Tibial nerve (tissue), 4 donors: ENCODE measurements at regions not wholly inside any gene's neighbourhood (a gene's known extent, or its start where the extent isn't known, plus 50 kb on each side); places are given as distances from the start of the nearest gene placed in this dataset.

Source experiments
- DNase-seq, 2 donors: peaks; one replicate each; pipeline ENCODE4 v3.0.0-alpha.2; 2019; ENCODE audit warnings: low spot score in 2 of 2
- H3K27ac ChIP-seq, 4 donors: fragments of 200-600 bp; sonication (generic) in 3 of 4; one replicate each; pipeline ENCODE4 v1.5.1; 2017 to 2019; ENCODE audit warnings: mild to moderate bottlenecking in 1 of 4
- H3K27me3 ChIP-seq, 2 donors: fragments of 200-600 bp; sonication (generic) in 1 of 2; one replicate each; pipeline versions ENCODE4 v1.5.1 to v1.6.0; 2017 to 2019
- H3K36me3 ChIP-seq, 3 donors: fragments of 200-600 bp; sonication (generic); one replicate each; pipeline ENCODE4 v1.5.1; 2018 to 2019
- H3K4me1 ChIP-seq, 4 donors: fragments of 200-600 bp; sonication (generic) in 3 of 4; one replicate each; pipeline ENCODE4 v1.5.1; 2017 to 2019
- H3K4me3 ChIP-seq, 4 donors: fragments of 200-600 bp; sonication (generic) in 3 of 4; one replicate each; pipeline ENCODE4 v1.5.1; 2017 to 2019; ENCODE audit warnings: mild to moderate bottlenecking in 1 of 4, moderate library complexity in 1 of 4
- H3K9me3 ChIP-seq, 4 donors: fragments of 200-600 bp; sonication (generic) in 3 of 4; one replicate each; pipeline ENCODE4 v1.5.1; 2017 to 2019
- CTCF ChIP-seq, 5 experiments: fragments of 200-600 bp in 3 of 5; fragments of 450-650 bp in 2 of 5; sonication (generic) in 3 of 5; IDR thresholded peaks; one replicate each; pipeline ENCODE4 v1.5.1; 2016 to 2019; ENCODE audit warnings: antibody characterized with exemption in 5 of 5, mild to moderate bottlenecking in 3 of 5, moderate library complexity in 2 of 5
- EP300 ChIP-seq, 2 donors: sonication (generic); formaldehyde crosslinking; IDR thresholded peaks; one replicate each; pipeline ENCODE4 v1.6.1; 2017; ENCODE audit warnings: antibody characterized with exemption in 2 of 2, mild to moderate bottlenecking in 1 of 2
- POLR2A ChIP-seq, 2 donors: fragments of 450-650 bp; IDR thresholded peaks; one replicate each; pipeline ENCODE4 v1.6.1; 2017; ENCODE audit warnings: antibody characterized with exemption in 2 of 2, mild to moderate bottlenecking in 2 of 2, moderate library complexity in 2 of 2
- WGBS, 2 donors: methylation state at CpG; one replicate each; pipeline ENCODE4 v1.1.5; 2018; 5-methylcytosine and 5-hydroxymethylcytosine counted together

GRCh38 chr13:75076476-75076875 lies 405.5 kb downstream of the TBC1D4 start:
- Histone ChIP-seq H3K27me3 (no peaks in the 10 kb centered on the region), H3K27ac (no peak overlapping the region), H3K4me1 (no peaks in the 10 kb centered on the region), H3K9me3 (no peaks in the 10 kb centered on the region), H3K36me3 (no peaks in the 10 kb centered on the region), H3K4me3 (no peak overlapping the region)
- TF ChIP-seq EP300 (IDR thresholded peaks at IDR 0.05) (no peak), POLR2A (IDR thresholded peaks at IDR 0.05) (no peak), CTCF (IDR thresholded peaks at IDR 0.05) (no peak)
- no peak for DNase-seq

- TF ChIP-seq CTCF (IDR thresholded peaks at IDR 0.05) (no peak), EP300 (IDR thresholded peaks at IDR 0.05) (no peak), POLR2A (IDR thresholded peaks at IDR 0.05) (no peak)
- Histone ChIP-seq H3K4me3 (no peak overlapping the region), H3K9me3 (no peaks in the 10 kb centered on the region), H3K27ac (no peak overlapping the region), H3K36me3 (no peaks in the 10 kb centered on the region), H3K27me3 (no peaks in the 10 kb centered on the region), H3K4me1 (no peaks in the 10 kb centered on the region)
- DNase-seq = no peak
- WGBS, 2 donors = 91 to 96% methylated on average over 1 of the region's 1 CpG
Observed at GRCh38 chr13:75073786-75074185, 408.2 kb downstream of the TBC1D4 start.

- DNase-seq = no peak
- H3K4me3 ChIP-seq = no peak overlapping the region
- H3K27me3 ChIP-seq = no peaks in the 10 kb centered on the region
- no peaks in the 10 kb centered on the region for H3K36me3 ChIP-seq
- H3K4me1 ChIP-seq = no peaks in the 10 kb centered on the region
- WGBS, 2 donors = 79 to 91% methylated on average over 6 of the region's 6 CpGs
- H3K27ac ChIP-seq = no peak overlapping the region
- TF ChIP-seq EP300 (IDR thresholded peaks at IDR 0.05) = no peak
- no peak for TF ChIP-seq CTCF (IDR thresholded peaks at IDR 0.05)
- no peak for TF ChIP-seq POLR2A (IDR thresholded peaks at IDR 0.05)
- no peaks in the 10 kb centered on the region for H3K9me3 ChIP-seq
Observed at GRCh38 chr13:75072891-75073290, 409.1 kb downstream of the TBC1D4 start.

- Histone ChIP-seq H3K4me1 (no peaks in the 10 kb centered on the region), H3K27me3 (no peaks in the 10 kb centered on the region), H3K9me3 (no peaks in the 10 kb centered on the region), H3K27ac (no peak overlapping the region), H3K36me3 (no peaks in the 10 kb centered on the region), H3K4me3 (no peak overlapping the region)
- TF ChIP-seq POLR2A (IDR thresholded peaks at IDR 0.05) (no peak), CTCF (IDR thresholded peaks at IDR 0.05) (no peak)
- no peak for DNase-seq
Observed at GRCh38 chr13:75072368-75072767, 409.6 kb downstream of the TBC1D4 start.

- Histone ChIP-seq H3K9me3 (no peaks in the 10 kb centered on the region), H3K36me3 (no peaks in the 10 kb centered on the region), H3K27me3 (no peaks in the 10 kb centered on the region), H3K4me3 (no peak overlapping the region), H3K27ac (no peak overlapping the region), H3K4me1 (no peaks in the 10 kb centered on the region)
- no peak for TF ChIP-seq EP300 (IDR thresholded peaks at IDR 0.05)
- TF ChIP-seq CTCF (IDR thresholded peaks at IDR 0.05) = no peak
- no peak for TF ChIP-seq POLR2A (IDR thresholded peaks at IDR 0.05)
- no peak for DNase-seq
- WGBS, 2 donors = 85 to 89% methylated on average over 6 of the region's 6 CpGs
Observed at GRCh38 chr13:75071796-75072195, 410.2 kb downstream of the TBC1D4 start.
